ENCODE measurements at regions not wholly inside any gene's neighbourhood (a gene's known extent, or its start where the extent isn't known, plus 50 kb on each side); places are given as distances from the start of the nearest gene placed in this dataset.

DNA sequence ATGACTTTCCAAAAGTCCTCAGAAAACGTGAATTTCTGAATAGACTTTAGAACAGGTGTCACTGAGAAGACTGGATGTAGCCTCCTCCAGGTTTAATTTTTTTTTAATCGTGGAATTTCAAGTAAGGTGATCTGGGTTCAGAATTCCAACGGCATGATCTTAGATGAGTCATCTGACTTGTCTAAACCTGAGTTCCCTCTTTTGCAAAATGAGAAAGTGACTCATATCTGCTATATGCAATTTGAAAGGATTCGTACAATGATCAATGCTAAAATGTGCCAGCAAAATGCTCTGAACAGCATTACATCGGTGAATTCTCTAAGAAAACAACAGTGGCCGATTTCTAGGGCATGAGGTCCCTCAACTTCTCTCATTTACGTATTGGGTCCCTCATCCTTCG, 69.1 kb upstream of the ZNF516 start (continued):
- TF ChIP-seq TCF7L2 (IDR thresholded peaks at IDR 0.05; ENCODE audit: borderline replicate concordance, extremely low read depth, insufficient read depth, insufficient read length): no peak

DNA sequence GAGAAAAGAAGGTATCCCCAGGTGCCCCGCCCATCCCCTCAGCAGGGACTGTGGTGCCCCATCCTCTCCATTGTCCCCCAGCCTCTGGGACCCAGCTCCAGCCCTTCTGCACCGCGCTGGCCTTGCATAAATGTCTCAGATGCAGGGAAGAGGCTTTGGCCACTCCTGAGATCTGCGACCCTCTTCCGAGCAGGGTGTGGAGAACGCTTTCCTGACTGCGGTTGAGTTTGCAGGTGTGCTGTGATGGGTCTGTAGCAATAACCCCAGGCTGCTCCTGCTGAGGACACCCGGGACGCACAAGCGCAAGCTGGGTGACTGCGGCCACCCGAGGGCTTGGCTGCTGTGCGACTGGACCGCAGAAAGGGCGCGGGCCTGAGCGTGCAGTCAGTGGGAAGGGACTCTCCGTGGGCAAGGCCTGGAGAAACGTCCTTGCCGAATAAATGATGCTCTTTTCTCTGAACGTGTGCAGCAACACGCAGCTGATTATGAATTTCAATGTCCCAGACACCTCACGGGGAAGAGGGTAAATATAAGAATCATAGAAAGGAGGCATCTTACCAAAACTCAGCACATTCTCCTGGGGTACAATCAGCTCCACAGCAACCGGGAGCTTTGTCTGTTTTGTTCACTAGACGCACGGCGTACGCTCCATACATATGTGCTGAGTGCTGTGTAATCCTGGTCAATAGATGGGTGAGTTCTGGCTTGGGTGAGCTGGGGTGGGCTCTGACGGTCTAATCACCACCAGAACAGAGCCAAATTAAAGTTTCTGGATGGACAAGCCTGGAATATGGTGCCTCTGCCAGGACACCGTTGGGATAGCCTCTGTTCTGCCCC, 67.5 kb upstream of the ZNF516 start:
- BruUV-seq (replicated peaks): no TSS peak
- Histone ChIP-seq H3K36me3 (ENCODE audit: control insufficient read depth in 1 of 2, insufficient read depth in 2 of 2, low read length in 2 of 2) (no peaks in the 10 kb centered on the region), H3K9ac (ENCODE audit: low read length) (no peak overlapping the region), H3K4me1 (ENCODE audit: control insufficient read depth in 1 of 2, insufficient read depth in 2 of 2, low read length in 2 of 2) (peaks cover 20 to 53% of the 10 kb centered on the region in 2 experiments), H4K20me1 (ENCODE audit: insufficient read depth) (no peaks in the 10 kb centered on the region), H3K4me2 (ENCODE audit: low read length) (no peak overlapping the region), H2AFZ (ENCODE audit: low read depth, low read length, poor library complexity, severe bottlenecking) (no peak overlapping the region), H3K4me3 (replicated peaks in 1 of 2; ENCODE audit: low read depth in 1 of 2, low read length in 2 of 2) (no peak overlapping the region), H3K27me3 (ENCODE audit: insufficient read depth, low read length) (no peaks in the 10 kb centered on the region), H3K79me2 (ENCODE audit: insufficient read depth, low read length) (no peaks in the 10 kb centered on the region), H3K27ac (ENCODE audit: low read depth, low read length) (no peak overlapping the region), H3K9me3 (ENCODE audit: control insufficient read depth in 1 of 2, insufficient read depth in 1 of 2, low read depth in 1 of 2, low read length in 2 of 2) (peaks cover 0 to 6% of the 10 kb centered on the region in 2 experiments; a peak in 1 of 4 replicates), H3K9me2 (ENCODE audit: insufficient read depth) (no peaks in the 10 kb centered on the region)
- DNase-seq (ENCODE audit: low read depth, low spot score) (no peak), ATAC-seq (no peak)
- RAD21 ChIA-PET (ENCODE audit: low non-redundant PET in 1 of 2, low total read pairs in 2 of 2, uncharacterized antibody in 2 of 2, unreplicated experiment in 2 of 2): no interaction called here
- intact Hi-C loops (cut with micrococcal nuclease): no loop called here
- CTCF ChIA-PET: no interaction called here
- no peak for TF ChIP-seq CBX3 (IDR thresholded peaks at IDR 0.05; ENCODE audit: low read depth)
- TF ChIP-seq ZNF274 (IDR thresholded peaks at IDR 0.05; ENCODE audit: low read depth, low read length): no peak
- TF ChIP-seq EZH2 (IDR thresholded peaks at IDR 0.05): no peak
- no peak for TF ChIP-seq ELF1 (IDR thresholded peaks at IDR 0.05; ENCODE audit: borderline replicate concordance, low read depth)
- TF ChIP-seq TCF7L2 (IDR thresholded peaks at IDR 0.05; ENCODE audit: borderline replicate concordance, extremely low read depth, insufficient read depth, insufficient read length): no peak
- POLR2A ChIA-PET: no interaction called here

Measured in HCT116 (cell line).